ENCODE measurements at regions not wholly inside any gene's neighbourhood (a gene's known extent, or its start where the extent isn't known, plus 50 kb on each side); places are given as distances from the start of the nearest gene placed in this dataset.

- Histone ChIP-seq H3K4me2 (ENCODE audit: control insufficient read depth, insufficient read depth) (no peak overlapping the region), H2AFZ (ENCODE audit: control insufficient read depth, low read depth, low read length) (no peak overlapping the region), H3K4me1 (ENCODE audit: control insufficient read depth, insufficient read depth, low read length) (no peaks in the 10 kb centered on the region), H4K20me1 (ENCODE audit: control insufficient read depth, insufficient read depth) (no peaks in the 10 kb centered on the region), H3K27ac (ENCODE audit: control insufficient read depth, insufficient read depth) (no peak overlapping the region), H3K36me3 (ENCODE audit: control insufficient read depth in 2 of 2, insufficient read depth in 2 of 2, low read length in 1 of 2) (no peaks in the 10 kb centered on the region), H3K27me3 (replicated peaks in 1 of 2; ENCODE audit: control insufficient read depth in 2 of 2, insufficient read depth in 2 of 2, low read length in 1 of 2) (no peaks in the 10 kb centered on the region), H3K9ac (ENCODE audit: control insufficient read depth, insufficient read depth, low read length) (no peak overlapping the region), H3K4me3 (no peak overlapping the region), H3K79me2 (ENCODE audit: control insufficient read depth, insufficient read depth, low read length) (no peaks in the 10 kb centered on the region), H3K9me3 (replicated peaks; ENCODE audit: control insufficient read depth, insufficient read depth, low read length) (no peaks in the 10 kb centered on the region)
- SMC1A ChIA-PET (ENCODE audit: uncharacterized antibody, unreplicated experiment) = no interaction called here
- CTCF ChIA-PET = interaction anchor here (0.7 kb wide), 1 partner anchor 9 kb away, joined by 3 read pairs; no protein-coding TSS in a partner anchor
- in situ Hi-C loops (cut with MboI) = no loop called here
- ATAC-seq (no peak), DNase-seq (ENCODE audit: low read depth, low spot score) (no peak), FAIRE-seq (no peak)
- 48% methylated on average over 4 of the region's 4 CpGs for WGBS (ENCODE audit: insufficient coverage, insufficient replicate concordance, low lambda C conversion rate, missing lambda C conversion rate)
- no TSS peak for BruUV-seq (replicated peaks)
- RAD21 ChIA-PET (ENCODE audit: unreplicated experiment) = no interaction called here
- intact Hi-C loops (cut with micrococcal nuclease; ENCODE audit: unreplicated experiment) = no loop called here
- no peak for TF ChIP-seq GABPA (IDR thresholded peaks at IDR 0.05; ENCODE audit: low read depth)
- no peak for TF ChIP-seq SREBF1 (IDR thresholded peaks at IDR 0.05; ENCODE audit: low read length)
- TF ChIP-seq ETV6 (conservative IDR thresholded peaks at IDR 0.05 in 1 of 2, IDR thresholded peaks at IDR 0.05 in 1 of 2; ENCODE audit: borderline replicate concordance in 1 of 2, low read depth in 1 of 2) = no peak
- TF ChIP-seq NRF1 (conservative IDR thresholded peaks at IDR 0.05; ENCODE audit: low read depth, low read length) = no peak
- no peak for TF ChIP-seq ZNF687 (IDR thresholded peaks at IDR 0.05)
- POLR2A ChIA-PET = no interaction called here
Measured at GRCh38 chr18:40555914-40556313, 1399.1 kb upstream of the PIK3C3 start.

Measured in GM12878 (cell line).